H9 (cell line): ENCODE measurements at regions not wholly inside any gene's neighbourhood (a gene's known extent, or its start where the extent isn't known, plus 50 kb on each side); places are given as distances from the start of the nearest gene placed in this dataset.

ENCODE experiments used
- DNase-seq: peaks from one replicate; pipeline ENCODE4 v3.0.0-alpha.2; 2017
- H2AFZ ChIP-seq: one replicate; pipeline ENCODE4 v1.6.1; 2013; ENCODE audit warnings: mild to moderate bottlenecking, low read length, control low read depth, moderate library complexity
- H2AK5ac ChIP-seq: 2 replicates; pipeline ENCODE4 v1.6.1; 2013; ENCODE audit warnings: low read length, control low read depth, mixed read lengths; ENCODE audit not compliant: insufficient read length
- H2BK120ac ChIP-seq: one replicate; pipeline ENCODE4 v1.6.1; 2013; ENCODE audit warnings: low read depth, mild to moderate bottlenecking, low read length, control low read depth, inconsistent platforms; ENCODE audit not compliant: poor library complexity, severe bottlenecking
- H2BK12ac ChIP-seq: 2 replicates; pipeline ENCODE4 v1.6.1; 2013; ENCODE audit warnings: low read length, control low read depth, mixed read lengths, low read depth; ENCODE audit not compliant: insufficient read length
- H2BK15ac ChIP-seq: 2 replicates; pipeline ENCODE4 v1.6.1; 2013; ENCODE audit warnings: low read depth, low read length, control low read depth
- H2BK20ac ChIP-seq: one replicate; pipeline ENCODE4 v1.6.1; 2013; ENCODE audit warnings: low read depth, mild to moderate bottlenecking, low read length, control low read depth, inconsistent platforms; ENCODE audit not compliant: poor library complexity, severe bottlenecking
- H2BK5ac ChIP-seq: 2 replicates; pipeline ENCODE4 v1.6.1; 2013; ENCODE audit warnings: low read length, control low read depth, mixed read lengths; ENCODE audit not compliant: insufficient read length
- H3K14ac ChIP-seq: 2 replicates; pipeline ENCODE4 v1.6.1; 2013; ENCODE audit warnings: low read length, control low read depth; ENCODE audit not compliant: insufficient read depth
- H3K18ac ChIP-seq: 2 replicates; pipeline ENCODE4 v1.6.1; 2013; ENCODE audit warnings: low read depth, mild to moderate bottlenecking, mixed read lengths, low read length, control low read depth; ENCODE audit not compliant: insufficient read length
- H3K23ac ChIP-seq: 2 replicates; pipeline ENCODE4 v1.6.1; 2013; ENCODE audit warnings: low read length, control low read depth, mixed read lengths, low read depth; ENCODE audit not compliant: insufficient read length
- H3K23me2 ChIP-seq: 2 replicates; pipeline ENCODE4 v1.6.1; 2013; ENCODE audit warnings: low read depth, mild to moderate bottlenecking, mixed read lengths, low read length, control low read depth; ENCODE audit not compliant: insufficient read length, poor library complexity, severe bottlenecking
- H3K27ac ChIP-seq: 2 replicates; pipeline ENCODE4 v1.5.1; 2013; ENCODE audit warnings: low read length, control low read depth, mixed read lengths, low read depth; ENCODE audit not compliant: insufficient read length
- H3K27me3 ChIP-seq: 2 replicates; pipeline ENCODE4 v1.6.1; 2013; ENCODE audit warnings: low read length, control low read depth, inconsistent platforms; ENCODE audit not compliant: insufficient read depth
- H3K4ac ChIP-seq: 2 replicates; pipeline ENCODE4 v1.6.1; 2013; ENCODE audit warnings: low read depth, mild to moderate bottlenecking, control low read depth, inconsistent platforms, low read length, moderate library complexity
- H3K4me1 ChIP-seq: 2 replicates; pipeline ENCODE4 v1.6.1; 2013; ENCODE audit warnings: low read length, control low read depth, inconsistent platforms; ENCODE audit not compliant: insufficient read depth
- H3K4me2 ChIP-seq: 2 replicates; pipeline ENCODE4 v1.6.1; 2013; ENCODE audit warnings: low read length, control low read depth, mixed read lengths; ENCODE audit not compliant: insufficient read length, insufficient read depth
- H3K56ac ChIP-seq: 2 replicates; pipeline ENCODE4 v1.6.1; 2013; ENCODE audit warnings: low read depth, mild to moderate bottlenecking, mixed read lengths, low read length, control low read depth; ENCODE audit not compliant: insufficient read length
- H3K79me1 ChIP-seq: 2 replicates; pipeline ENCODE4 v1.6.1; 2013; ENCODE audit warnings: low read depth, mild to moderate bottlenecking, moderate library complexity, low read length, control low read depth, inconsistent platforms; ENCODE audit not compliant: insufficient read depth, poor library complexity, severe bottlenecking
- H3K79me2 ChIP-seq: 2 replicates; pipeline ENCODE4 v1.6.1; 2013; ENCODE audit warnings: low read length, control low read depth, inconsistent platforms; ENCODE audit not compliant: insufficient read depth
- H3K9ac ChIP-seq: 2 replicates; pipeline ENCODE4 v1.6.1; 2013; ENCODE audit warnings: low read length, control low read depth, mixed read lengths; ENCODE audit not compliant: insufficient read length; ENCODE audit errors: extremely low read depth
- H3K9me3 ChIP-seq: one replicate; pipeline ENCODE4 v1.6.1; 2013; ENCODE audit warnings: low read depth, low read length, inconsistent platforms; ENCODE audit not compliant: control insufficient read depth
- H3T11ph ChIP-seq: one replicate; pipeline ENCODE4 v1.6.1; 2013; ENCODE audit warnings: mild to moderate bottlenecking, low read length, control low read depth, inconsistent platforms
- H4K20me1 ChIP-seq: one replicate; pipeline ENCODE4 v1.6.1; 2013; ENCODE audit not compliant: control insufficient read depth, insufficient read length, insufficient read depth
- H4K5ac ChIP-seq: 2 replicates; pipeline ENCODE4 v1.6.1; 2013; ENCODE audit warnings: low read depth, mild to moderate bottlenecking, mixed read lengths, low read length, control low read depth; ENCODE audit not compliant: insufficient read length
- H4K8ac ChIP-seq: replicated peaks from 2 replicates; pipeline ENCODE4 v1.6.1; 2013; ENCODE audit warnings: low read length, control low read depth, mixed read lengths, low read depth; ENCODE audit not compliant: insufficient read length
- H4K91ac ChIP-seq: 2 replicates; pipeline ENCODE4 v1.6.1; 2013; ENCODE audit warnings: low read depth, mild to moderate bottlenecking, moderate library complexity, mixed read lengths, low read length, control low read depth; ENCODE audit not compliant: insufficient read length
- H3K27ac Mint-ChIP-seq, 3 experiments: 2 replicates in 2 of 3; 3 replicates in 1 of 3; pipeline ENCODE4 v1.8.0; 2020 to 2021; ENCODE audit warnings: mixed read lengths in 3 of 3, mild to moderate bottlenecking in 1 of 3, moderate library complexity in 1 of 3
- H3K27me3 Mint-ChIP-seq: 2 replicates; pipeline ENCODE4 v1.8.0; 2021; ENCODE audit warnings: low read depth, mild to moderate bottlenecking, moderate library complexity, mixed read lengths
- H3K36me3 Mint-ChIP-seq, 3 experiments: 2 replicates in 2 of 3; 3 replicates in 1 of 3; pipeline ENCODE4 v1.8.0; 2020 to 2021; ENCODE audit warnings: low read depth in 3 of 3, mixed read lengths in 3 of 3; ENCODE audit not compliant: insufficient read depth in 1 of 3
- H3K4me1 Mint-ChIP-seq, 2 experiments: 2 replicates each; pipeline ENCODE4 v1.8.0; 2020; ENCODE audit warnings: mixed read lengths in 2 of 2
- H3K4me3 Mint-ChIP-seq, 2 experiments: 2 replicates in 1 of 2; 3 replicates in 1 of 2; pipeline ENCODE4 v1.8.0; 2020 to 2021; ENCODE audit warnings: mild to moderate bottlenecking in 2 of 2, mixed read lengths in 2 of 2, moderate library complexity in 1 of 2
- H3K9me3 Mint-ChIP-seq, 2 experiments: 2 replicates in 1 of 2; 3 replicates in 1 of 2; pipeline ENCODE4 v1.8.0; 2020; ENCODE audit warnings: mild to moderate bottlenecking in 2 of 2, mixed read lengths in 2 of 2, moderate library complexity in 1 of 2
- WGBS: extraction: QIAGEN DNeasy Blood & Tissue Kit; methylation state at CpG from one replicate; pipeline ENCODE4 v1.1.7; 2013; ENCODE audit warnings: missing lambda C conversion rate, low lambda C conversion rate, mixed read lengths; ENCODE audit not compliant: insufficient read length; ENCODE audit errors: extremely low coverage; 5-methylcytosine and 5-hydroxymethylcytosine counted together
- TF ChIP-seq, protein P1 (sequence below): fragments of 200-600 bp; sonication (generic); conservative IDR thresholded peaks from 3 replicates; pipeline ENCODE4 v1.8.0; 2021; ENCODE audit warnings: antibody characterized with exemption, mild to moderate bottlenecking

GRCh38 chr5:141778683-141779082 is 96.7 kb upstream of the ARAP3 start:
- H3K23ac ChIP-seq = no peak overlapping the region
- no peaks in the 10 kb centered on the region for H3K23me2 ChIP-seq
- no peak overlapping the region for H3K4me2 ChIP-seq
- WGBS = no CpG with 5 or more reads among the region's 4 CpGs
- no peaks in the 10 kb centered on the region for H4K20me1 ChIP-seq
- no peak overlapping the region for H3K14ac ChIP-seq
- H3K4ac ChIP-seq = no peak overlapping the region
- H2BK20ac ChIP-seq = no peak overlapping the region
- TF ChIP-seq, protein P1, sequence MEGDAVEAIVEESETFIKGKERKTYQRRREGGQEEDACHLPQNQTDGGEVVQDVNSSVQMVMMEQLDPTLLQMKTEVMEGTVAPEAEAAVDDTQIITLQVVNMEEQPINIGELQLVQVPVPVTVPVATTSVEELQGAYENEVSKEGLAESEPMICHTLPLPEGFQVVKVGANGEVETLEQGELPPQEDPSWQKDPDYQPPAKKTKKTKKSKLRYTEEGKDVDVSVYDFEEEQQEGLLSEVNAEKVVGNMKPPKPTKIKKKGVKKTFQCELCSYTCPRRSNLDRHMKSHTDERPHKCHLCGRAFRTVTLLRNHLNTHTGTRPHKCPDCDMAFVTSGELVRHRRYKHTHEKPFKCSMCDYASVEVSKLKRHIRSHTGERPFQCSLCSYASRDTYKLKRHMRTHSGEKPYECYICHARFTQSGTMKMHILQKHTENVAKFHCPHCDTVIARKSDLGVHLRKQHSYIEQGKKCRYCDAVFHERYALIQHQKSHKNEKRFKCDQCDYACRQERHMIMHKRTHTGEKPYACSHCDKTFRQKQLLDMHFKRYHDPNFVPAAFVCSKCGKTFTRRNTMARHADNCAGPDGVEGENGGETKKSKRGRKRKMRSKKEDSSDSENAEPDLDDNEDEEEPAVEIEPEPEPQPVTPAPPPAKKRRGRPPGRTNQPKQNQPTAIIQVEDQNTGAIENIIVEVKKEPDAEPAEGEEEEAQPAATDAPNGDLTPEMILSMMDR = no peak
- no peak overlapping the region for H2AFZ ChIP-seq
- no peak overlapping the region for H2BK15ac ChIP-seq
- H3K27ac ChIP-seq = no peak overlapping the region
- H3K27ac Mint-ChIP-seq = no peak overlapping the region
- H3T11ph ChIP-seq = no peak overlapping the region
- H2BK120ac ChIP-seq = no peak overlapping the region
- H2BK5ac ChIP-seq = no peak overlapping the region
- H4K5ac ChIP-seq = no peak overlapping the region
- peaks cover 1% of the 10 kb centered on the region; the same call in 1 of the 2 replicates for H3K4me1 ChIP-seq
- no peaks in the 10 kb centered on the region; a peak in 1 of 5 replicates for H3K9me3 Mint-ChIP-seq
- H2AK5ac ChIP-seq = no peak overlapping the region
- H3K79me2 ChIP-seq = no peaks in the 10 kb centered on the region
- no peak overlapping the region for H4K8ac ChIP-seq
- no peak overlapping the region for H3K9ac ChIP-seq
- 0 out of 7 replicates have a peak, but pooled peaks cover 0 to 4% (median 0%) of the 10 kb centered on the region in 3 experiments for H3K36me3 Mint-ChIP-seq
- H2BK12ac ChIP-seq = no peak overlapping the region
- no peak overlapping the region for H3K18ac ChIP-seq
- no peak overlapping the region for H4K91ac ChIP-seq
- peaks cover 4% of the 10 kb centered on the region for H3K27me3 Mint-ChIP-seq
- DNase-seq = no peak
- no peaks in the 10 kb centered on the region for H3K9me3 ChIP-seq
- peaks cover 40 to 49% of the 10 kb centered on the region in 2 experiments for H3K4me1 Mint-ChIP-seq
- no peak overlapping the region; a peak in 1 of 5 replicates for H3K4me3 Mint-ChIP-seq
- H3K56ac ChIP-seq = no peak overlapping the region
- no peaks in the 10 kb centered on the region for H3K79me1 ChIP-seq
- no peaks in the 10 kb centered on the region for H3K27me3 ChIP-seq
